ENCODE measurements at regions not wholly inside any gene's neighbourhood (a gene's known extent, or its start where the extent isn't known, plus 50 kb on each side); places are given as distances from the start of the nearest gene placed in this dataset.

- ChIA-PET CTCF (no interaction called here), POLR2A (no interaction called here)
- TF ChIP-seq, protein P1, sequence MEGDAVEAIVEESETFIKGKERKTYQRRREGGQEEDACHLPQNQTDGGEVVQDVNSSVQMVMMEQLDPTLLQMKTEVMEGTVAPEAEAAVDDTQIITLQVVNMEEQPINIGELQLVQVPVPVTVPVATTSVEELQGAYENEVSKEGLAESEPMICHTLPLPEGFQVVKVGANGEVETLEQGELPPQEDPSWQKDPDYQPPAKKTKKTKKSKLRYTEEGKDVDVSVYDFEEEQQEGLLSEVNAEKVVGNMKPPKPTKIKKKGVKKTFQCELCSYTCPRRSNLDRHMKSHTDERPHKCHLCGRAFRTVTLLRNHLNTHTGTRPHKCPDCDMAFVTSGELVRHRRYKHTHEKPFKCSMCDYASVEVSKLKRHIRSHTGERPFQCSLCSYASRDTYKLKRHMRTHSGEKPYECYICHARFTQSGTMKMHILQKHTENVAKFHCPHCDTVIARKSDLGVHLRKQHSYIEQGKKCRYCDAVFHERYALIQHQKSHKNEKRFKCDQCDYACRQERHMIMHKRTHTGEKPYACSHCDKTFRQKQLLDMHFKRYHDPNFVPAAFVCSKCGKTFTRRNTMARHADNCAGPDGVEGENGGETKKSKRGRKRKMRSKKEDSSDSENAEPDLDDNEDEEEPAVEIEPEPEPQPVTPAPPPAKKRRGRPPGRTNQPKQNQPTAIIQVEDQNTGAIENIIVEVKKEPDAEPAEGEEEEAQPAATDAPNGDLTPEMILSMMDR (IDR thresholded peaks at IDR 0.05; ENCODE audit: control extremely low read depth, extremely low read depth, low read depth, missing control alignments): no peak
- no peak for DNase-seq (ENCODE audit: extremely low spot score)
These were observed 411.1 kb upstream of the CDH4 start for GRCh38 chr20:60840971-60841370.

DNA sequence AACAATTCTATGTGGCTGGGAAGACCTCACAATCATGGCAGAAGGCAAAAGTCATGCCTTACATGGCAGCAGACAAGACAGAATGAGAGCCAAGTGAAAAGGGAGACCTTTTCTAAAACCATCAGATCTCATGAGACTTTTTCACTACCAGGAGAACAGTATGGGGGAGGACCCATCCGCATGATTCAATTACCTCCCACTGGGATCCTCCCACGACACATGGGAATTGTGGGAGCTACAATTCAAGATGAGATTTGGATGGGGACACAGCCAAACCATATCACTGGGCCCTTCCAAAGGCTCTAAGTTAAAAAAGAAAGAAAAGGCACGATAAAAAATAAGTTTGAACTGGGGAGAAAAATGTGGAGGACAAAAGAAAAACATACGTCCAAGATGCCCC lies 406.9 kb upstream of the CDH4 start:
- ChIA-PET POLR2A (no interaction called here), CTCF (no interaction called here)
- TF ChIP-seq, protein P1 (IDR thresholded peaks at IDR 0.05; ENCODE audit: control extremely low read depth, extremely low read depth, low read depth, missing control alignments): no peak
- DNase-seq (ENCODE audit: extremely low spot score): no peak

DNA sequence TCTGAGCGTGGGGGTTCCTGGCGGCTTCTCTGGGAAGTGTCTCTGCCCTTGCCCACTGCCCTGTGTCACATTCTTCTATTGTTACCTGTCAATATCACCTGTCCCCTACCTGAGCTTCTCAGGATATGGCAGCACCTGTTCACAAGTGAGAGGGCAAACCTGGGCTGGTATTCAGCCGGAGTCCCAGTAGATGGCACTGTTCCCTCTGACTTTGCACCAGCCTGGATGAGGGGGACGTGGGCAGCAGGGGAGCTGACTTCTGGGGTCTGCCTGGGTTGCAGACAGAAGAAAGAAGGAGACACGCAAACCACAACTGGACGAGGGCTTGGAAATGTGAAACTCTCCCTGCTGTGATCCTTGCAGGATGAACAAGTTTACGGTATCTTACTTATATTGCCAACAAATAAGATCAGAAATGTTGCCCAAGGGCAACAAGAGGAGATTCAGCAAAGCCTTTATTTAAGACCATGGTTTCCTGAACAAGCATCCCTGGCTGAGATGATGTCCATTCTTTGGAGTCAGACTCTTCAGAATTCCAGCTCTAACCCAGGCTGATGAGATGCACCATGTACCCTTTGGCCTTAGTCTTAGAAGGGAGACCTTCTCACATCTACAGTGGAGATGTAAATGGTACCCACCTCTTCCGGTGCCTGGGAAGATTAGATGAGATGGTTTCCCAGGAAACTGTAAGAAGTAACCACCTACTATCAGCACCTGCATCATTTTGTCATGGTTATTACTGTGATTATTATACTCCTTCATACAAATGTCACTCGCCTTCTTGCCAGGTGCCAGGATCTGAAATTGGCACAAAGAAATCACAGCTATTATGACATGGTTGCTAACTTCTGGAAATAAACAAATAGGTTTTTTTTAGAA lies 400.0 kb upstream of the CDH4 start:
- no peak for DNase-seq (ENCODE audit: extremely low spot score)
- TF ChIP-seq, protein P1 (IDR thresholded peaks at IDR 0.05; ENCODE audit: control extremely low read depth, extremely low read depth, low read depth, missing control alignments): no peak
- ChIA-PET CTCF (no interaction called here), POLR2A (no interaction called here)

DNA sequence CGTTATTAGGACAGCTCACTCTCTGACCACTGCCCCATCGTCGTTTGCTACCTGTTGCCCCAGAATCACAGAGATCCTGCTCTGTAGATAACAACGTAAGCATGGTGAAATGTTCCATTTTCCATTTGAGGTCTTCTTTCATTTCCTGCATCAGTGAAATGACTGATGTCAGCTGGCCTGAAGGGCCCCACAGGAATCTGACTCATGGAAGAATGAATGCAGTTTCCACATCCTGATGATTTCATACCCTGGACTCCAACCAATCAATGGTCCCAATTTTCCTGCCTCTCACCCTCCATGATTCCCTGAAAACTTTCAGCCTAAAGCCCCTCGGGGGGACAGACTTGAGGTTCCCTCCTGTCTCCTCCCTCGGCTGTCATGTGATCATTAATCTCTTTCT lies 394.4 kb upstream of the CDH4 start:
- ChIA-PET CTCF (no interaction called here), POLR2A (no interaction called here)
- no peak for DNase-seq (ENCODE audit: extremely low spot score)
- TF ChIP-seq, protein P1 (IDR thresholded peaks at IDR 0.05; ENCODE audit: control extremely low read depth, extremely low read depth, low read depth, missing control alignments): no peak

DNA sequence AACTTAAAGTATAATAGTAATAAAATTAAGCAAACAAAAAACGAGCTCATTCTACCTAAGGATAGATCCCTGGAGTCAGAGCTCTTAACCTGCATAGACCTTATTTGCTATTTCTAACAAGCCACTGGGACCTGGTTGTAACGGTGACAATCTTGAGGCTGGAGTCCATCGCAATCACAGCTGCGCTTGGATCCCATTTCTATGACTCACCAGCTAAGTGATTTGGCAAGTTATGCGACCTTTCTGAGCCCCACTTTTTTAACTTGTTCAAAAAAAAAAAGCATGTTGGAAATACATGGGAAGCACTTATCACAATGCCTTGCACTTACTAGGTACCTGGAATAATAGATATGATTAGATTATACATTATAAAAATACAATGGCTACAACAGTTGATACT lies 389.5 kb upstream of the CDH4 start:
- ChIA-PET CTCF (no interaction called here), POLR2A (no interaction called here)
- TF ChIP-seq, protein P1 (IDR thresholded peaks at IDR 0.05; ENCODE audit: control extremely low read depth, extremely low read depth, low read depth, missing control alignments): no peak

GRCh38 chr20:60863548-60863947 lies 388.5 kb upstream of the CDH4 start:
- DNase-seq (ENCODE audit: extremely low spot score): no peak
- ChIA-PET POLR2A (no interaction called here), CTCF (no interaction called here)
- TF ChIP-seq, protein P1 (IDR thresholded peaks at IDR 0.05; ENCODE audit: control extremely low read depth, extremely low read depth, low read depth, missing control alignments): no peak

More for the DNA sequence above, 389.5 kb upstream of the CDH4 start:
- DNase-seq (ENCODE audit: extremely low spot score): no peak
